Liver (tissue), 8 donors: ENCODE measurements at regions not wholly inside any gene's neighbourhood (a gene's known extent, or its start where the extent isn't known, plus 50 kb on each side); places are given as distances from the start of the nearest gene placed in this dataset.

Experiments
- DNase-seq: peaks from one replicate; pipeline ENCODE4 v3.0.0-alpha.2; 2017; ENCODE audit warnings: low spot score
- H3K27ac ChIP-seq, 2 donors: one replicate each; pipeline ENCODE4 v1.7.0; 2013; ENCODE audit warnings: inconsistent platforms in 2 of 2, low read length in 2 of 2, control low read depth in 1 of 2, low read depth in 1 of 2, mild to moderate bottlenecking in 1 of 2
- H3K27me3 ChIP-seq, 4 donors: one replicate each; pipeline versions ENCODE4 v1.6.1 to v1.7.0; 2013; ENCODE audit warnings: low read length in 3 of 4, inconsistent platforms in 1 of 4, mild to moderate bottlenecking in 1 of 4, moderate library complexity in 1 of 4; ENCODE audit not compliant: control insufficient read depth in 4 of 4, insufficient read depth in 4 of 4
- H3K36me3 ChIP-seq, 4 donors: one replicate each; pipeline versions ENCODE4 v1.6.1 to v1.7.0; 2013; ENCODE audit warnings: low read length in 3 of 4, mild to moderate bottlenecking in 3 of 4, low read depth in 1 of 4, moderate library complexity in 1 of 4; ENCODE audit not compliant: control insufficient read depth in 4 of 4, insufficient read depth in 3 of 4
- H3K4me1 ChIP-seq, 4 donors: one replicate each; pipeline versions ENCODE4 v1.6.1 to v1.7.0; 2013; ENCODE audit warnings: low read length in 3 of 4, mild to moderate bottlenecking in 3 of 4, moderate library complexity in 1 of 4; ENCODE audit not compliant: control insufficient read depth in 4 of 4, insufficient read depth in 4 of 4
- H3K4me3 ChIP-seq, 3 donors: one replicate each; pipeline versions ENCODE4 v1.6.1 to v1.7.0; 2013; ENCODE audit warnings: low read length in 3 of 3, control low read depth in 1 of 3, low read depth in 1 of 3, mild to moderate bottlenecking in 1 of 3
- H3K9ac ChIP-seq, 2 donors: one replicate each; pipeline ENCODE4 v1.7.0; 2013; ENCODE audit warnings: low read length in 2 of 2, mild to moderate bottlenecking in 2 of 2, moderate library complexity in 2 of 2, control low read depth in 1 of 2, low read depth in 1 of 2
- H3K9me3 ChIP-seq, 4 donors: one replicate each; pipeline versions ENCODE4 v1.6.1 to v1.7.0; 2013; ENCODE audit warnings: low read length in 3 of 4; ENCODE audit not compliant: control insufficient read depth in 4 of 4
- ATF3 ChIP-seq: IDR thresholded peaks from 2 replicates; pipeline ENCODE4 v1.6.1; 2016; ENCODE audit warnings: antibody characterized with exemption
- CTCF ChIP-seq: fragments of 150-350 bp; IDR thresholded peaks from 2 replicates; pipeline ENCODE4 v1.5.1; 2017; ENCODE audit warnings: improper control_type of control experiment, low read depth, low read length; ENCODE audit not compliant: missing input control
- EGR1 ChIP-seq, 2 donors: IDR thresholded peaks; 2 replicates each; pipeline ENCODE4 v1.6.1; 2016 to 2018; ENCODE audit warnings: antibody characterized with exemption in 2 of 2, low read depth in 2 of 2
- FOXA1 ChIP-seq: IDR thresholded peaks from 2 replicates; pipeline ENCODE4 v1.6.1; 2016; ENCODE audit warnings: antibody characterized with exemption
- FOXA2 ChIP-seq: IDR thresholded peaks from 2 replicates; pipeline ENCODE4 v1.6.1; 2016; ENCODE audit warnings: antibody characterized with exemption
- GABPA ChIP-seq, 2 donors: IDR thresholded peaks in 1 of 2; conservative IDR thresholded peaks in 1 of 2; 2 replicates each; pipeline ENCODE4 v1.6.1; 2016; ENCODE audit warnings: antibody characterized with exemption in 2 of 2, mild to moderate bottlenecking in 1 of 2, moderate library complexity in 1 of 2
- HNF4A ChIP-seq, 2 donors: conservative IDR thresholded peaks; 2 replicates each; pipeline ENCODE4 v1.6.1; 2016; ENCODE audit warnings: antibody characterized with exemption in 2 of 2, mild to moderate bottlenecking in 2 of 2
- HNF4G ChIP-seq: IDR thresholded peaks from 2 replicates; pipeline ENCODE4 v1.6.1; 2016; ENCODE audit warnings: antibody characterized with exemption
- JUND ChIP-seq, 2 donors: IDR thresholded peaks; 2 replicates each; pipeline ENCODE4 v1.6.1; 2016; ENCODE audit warnings: antibody characterized with exemption in 2 of 2
- MAX ChIP-seq: IDR thresholded peaks from 2 replicates; pipeline ENCODE4 v1.6.1; 2016; ENCODE audit warnings: antibody characterized with exemption
- NR2F2 ChIP-seq: IDR thresholded peaks from 2 replicates; pipeline ENCODE4 v1.6.1; 2016; ENCODE audit warnings: antibody characterized with exemption
- RAD21 ChIP-seq, 2 donors: IDR thresholded peaks; 2 replicates each; pipeline ENCODE4 v1.6.1; 2016; ENCODE audit warnings: antibody characterized with exemption in 2 of 2, mild to moderate bottlenecking in 2 of 2
- RXRA ChIP-seq, 2 donors: IDR thresholded peaks; 2 replicates each; pipeline ENCODE4 v1.6.1; 2017 to 2018; ENCODE audit warnings: antibody characterized with exemption in 2 of 2, mild to moderate bottlenecking in 1 of 2
- SP1 ChIP-seq: IDR thresholded peaks from 2 replicates; pipeline ENCODE4 v1.6.1; 2018; ENCODE audit warnings: antibody characterized with exemption, mild to moderate bottlenecking
- TAF1 ChIP-seq: conservative IDR thresholded peaks from 2 replicates; pipeline ENCODE4 v1.6.1; 2016; ENCODE audit warnings: antibody characterized with exemption, mild to moderate bottlenecking
- YY1 ChIP-seq: IDR thresholded peaks from 2 replicates; pipeline ENCODE4 v1.6.1; 2016; ENCODE audit warnings: antibody characterized with exemption, mild to moderate bottlenecking
- WGBS: extraction: QIAGEN DNeasy Blood & Tissue Kit; methylation state at CpG from one replicate; pipeline ENCODE4 v1.1.7; 2013; 5-methylcytosine and 5-hydroxymethylcytosine counted together
- TF ChIP-seq, protein P1 (sequence below): IDR thresholded peaks from 2 replicates; pipeline ENCODE4 v1.6.1; 2016; ENCODE audit warnings: antibody characterized with exemption, mild to moderate bottlenecking
- donor health status: healthy.
- donor health status: healthy.
- donor health status: healthy.
- donor health status: healthy.
- donor health status: healthy.

DNA sequence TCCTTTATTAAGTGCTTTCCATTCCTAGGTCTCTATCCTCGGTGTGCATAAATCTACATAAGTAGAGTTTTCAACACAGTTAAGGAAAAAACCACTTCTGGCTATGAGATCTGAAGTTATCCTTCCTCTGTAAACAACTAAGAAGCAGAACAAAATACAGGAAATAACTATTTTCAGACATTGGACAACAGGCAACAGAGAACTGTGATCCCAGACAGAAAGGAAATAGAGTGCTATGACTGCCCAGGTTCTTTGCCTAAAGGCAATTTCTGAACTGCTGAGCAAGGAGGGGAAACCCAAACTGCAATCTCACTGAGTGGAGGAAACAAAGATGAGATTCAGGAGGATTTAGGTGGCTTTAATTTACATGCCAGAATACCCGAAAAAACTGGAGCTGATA, 285.4 kb downstream of the SNX13 start (continued):
- no peak for TF ChIP-seq MAX
- no peak for TF ChIP-seq CTCF
- TF ChIP-seq FOXA1, result no peak
- no peak for TF ChIP-seq FOXA2
- TF ChIP-seq EGR1 (IDR thresholded peaks at IDR 0.05; ENCODE audit: low read depth in 2 of 2), result no peak
- no peak for TF ChIP-seq GABPA (IDR thresholded peaks at IDR 0.05 in 1 of 2, conservative IDR thresholded peaks at IDR 0.05 in 1 of 2)
- TF ChIP-seq RXRA (IDR thresholded peaks at IDR 0.05), result no peak
- no peak for TF ChIP-seq YY1
- TF ChIP-seq RAD21 (IDR thresholded peaks at IDR 0.05), result no peak
- TF ChIP-seq HNF4A (conservative IDR thresholded peaks at IDR 0.05), result no peak

DNA sequence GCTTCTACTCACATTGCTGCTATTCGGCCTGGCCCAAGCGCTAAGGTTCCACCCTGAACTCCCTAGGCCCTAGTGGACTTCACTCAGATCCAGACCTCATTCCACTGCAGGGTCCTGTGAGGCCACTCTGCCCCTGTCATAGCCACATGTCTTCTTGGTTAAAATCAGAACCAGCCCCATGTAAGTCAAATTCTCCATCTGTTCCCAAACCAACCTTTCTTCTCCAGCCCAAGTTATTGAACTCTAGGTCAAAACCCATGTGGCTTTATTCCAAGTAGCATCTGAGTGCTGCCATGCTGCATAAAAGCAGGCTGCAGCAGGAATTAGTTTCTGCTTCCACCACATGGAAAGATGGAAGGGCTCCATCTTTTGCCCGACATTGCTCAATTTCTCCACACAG, 281.2 kb downstream of the SNX13 start:
- Histone ChIP-seq H3K4me1 (no peaks in the 10 kb centered on the region), H3K27me3 (no peaks in the 10 kb centered on the region), H3K27ac (no peak overlapping the region), H3K9ac (no peak overlapping the region), H3K4me3 (no peak overlapping the region), H3K36me3 (no peaks in the 10 kb centered on the region), H3K9me3 (no peaks in the 10 kb centered on the region)
- WGBS, result 98% methylated on average over 3 of the region's 3 CpGs
- no peak for TF ChIP-seq RXRA (IDR thresholded peaks at IDR 0.05)
- TF ChIP-seq EGR1 (IDR thresholded peaks at IDR 0.05; ENCODE audit: low read depth in 2 of 2), result no peak
- no peak for TF ChIP-seq NR2F2
- no peak for TF ChIP-seq MAX
- DNase-seq, result no peak

DNA sequence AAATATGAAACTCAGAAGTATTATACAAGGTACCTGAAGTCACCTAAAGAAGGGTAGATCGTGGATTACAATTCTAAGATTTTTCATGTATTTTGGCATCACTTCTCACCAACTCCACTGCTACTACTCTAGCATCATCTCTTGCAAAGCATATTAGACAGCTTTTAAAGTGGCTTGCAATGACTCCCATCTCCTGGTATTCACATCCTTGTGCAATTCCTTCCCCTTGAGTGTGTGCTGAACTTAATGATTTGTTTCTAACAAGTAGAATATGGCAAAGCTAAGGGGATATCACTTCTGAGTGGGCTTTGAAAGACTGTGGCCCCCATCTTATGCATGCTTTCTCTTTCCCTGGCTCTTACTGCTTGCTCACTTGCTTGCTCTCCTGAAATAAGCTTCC, 280.2 kb downstream of the SNX13 start:
- Histone ChIP-seq H3K4me1 (no peaks in the 10 kb centered on the region), H3K27me3 (no peaks in the 10 kb centered on the region), H3K4me3 (no peak overlapping the region), H3K27ac (no peak overlapping the region), H3K9me3 (no peaks in the 10 kb centered on the region), H3K9ac (no peak overlapping the region), H3K36me3 (no peaks in the 10 kb centered on the region)
- WGBS, result 87% methylated on average over 1 of the region's 1 CpG
- no peak for DNase-seq
- TF ChIP-seq YY1 (no peak), NR2F2 (no peak), FOXA2 (no peak), SP1 (no peak)

DNA sequence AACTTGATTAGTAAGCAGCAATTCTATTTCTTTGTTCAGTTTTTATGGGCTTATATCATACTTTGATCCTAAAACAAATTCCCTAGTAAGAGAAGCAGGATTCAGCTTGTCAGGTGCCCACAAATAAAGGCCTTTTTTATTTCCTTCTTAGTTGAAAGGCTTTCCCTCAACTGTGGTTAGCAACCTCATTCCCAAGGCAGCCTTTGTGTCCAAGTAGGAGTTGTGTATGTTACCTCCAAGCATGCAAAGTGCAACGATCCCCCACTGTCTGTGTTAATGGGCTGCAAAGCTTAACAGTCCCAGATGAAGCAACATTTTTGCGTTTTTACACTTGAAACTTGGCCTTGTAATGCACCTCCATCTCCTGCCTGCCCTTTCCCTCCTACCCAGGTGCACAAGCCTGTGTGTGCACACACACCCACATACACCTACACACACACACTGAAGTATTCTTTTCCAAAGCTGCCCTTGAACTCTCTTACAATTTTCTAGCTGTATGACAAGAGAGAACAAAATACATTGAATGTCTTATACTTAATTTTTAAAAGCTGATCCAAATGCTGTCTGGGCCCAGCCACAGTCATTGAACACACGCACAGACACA, 278.2 kb downstream of the SNX13 start:
- Histone ChIP-seq H3K27me3 (no peaks in the 10 kb centered on the region), H3K27ac (no peak overlapping the region), H3K4me1 (no peaks in the 10 kb centered on the region), H3K36me3 (no peaks in the 10 kb centered on the region), H3K9me3 (no peaks in the 10 kb centered on the region), H3K9ac (no peak overlapping the region), H3K4me3 (no peak overlapping the region)
- 80% methylated on average over 3 of the region's 3 CpGs for WGBS
- no peak for DNase-seq
- TF ChIP-seq, protein P1, sequence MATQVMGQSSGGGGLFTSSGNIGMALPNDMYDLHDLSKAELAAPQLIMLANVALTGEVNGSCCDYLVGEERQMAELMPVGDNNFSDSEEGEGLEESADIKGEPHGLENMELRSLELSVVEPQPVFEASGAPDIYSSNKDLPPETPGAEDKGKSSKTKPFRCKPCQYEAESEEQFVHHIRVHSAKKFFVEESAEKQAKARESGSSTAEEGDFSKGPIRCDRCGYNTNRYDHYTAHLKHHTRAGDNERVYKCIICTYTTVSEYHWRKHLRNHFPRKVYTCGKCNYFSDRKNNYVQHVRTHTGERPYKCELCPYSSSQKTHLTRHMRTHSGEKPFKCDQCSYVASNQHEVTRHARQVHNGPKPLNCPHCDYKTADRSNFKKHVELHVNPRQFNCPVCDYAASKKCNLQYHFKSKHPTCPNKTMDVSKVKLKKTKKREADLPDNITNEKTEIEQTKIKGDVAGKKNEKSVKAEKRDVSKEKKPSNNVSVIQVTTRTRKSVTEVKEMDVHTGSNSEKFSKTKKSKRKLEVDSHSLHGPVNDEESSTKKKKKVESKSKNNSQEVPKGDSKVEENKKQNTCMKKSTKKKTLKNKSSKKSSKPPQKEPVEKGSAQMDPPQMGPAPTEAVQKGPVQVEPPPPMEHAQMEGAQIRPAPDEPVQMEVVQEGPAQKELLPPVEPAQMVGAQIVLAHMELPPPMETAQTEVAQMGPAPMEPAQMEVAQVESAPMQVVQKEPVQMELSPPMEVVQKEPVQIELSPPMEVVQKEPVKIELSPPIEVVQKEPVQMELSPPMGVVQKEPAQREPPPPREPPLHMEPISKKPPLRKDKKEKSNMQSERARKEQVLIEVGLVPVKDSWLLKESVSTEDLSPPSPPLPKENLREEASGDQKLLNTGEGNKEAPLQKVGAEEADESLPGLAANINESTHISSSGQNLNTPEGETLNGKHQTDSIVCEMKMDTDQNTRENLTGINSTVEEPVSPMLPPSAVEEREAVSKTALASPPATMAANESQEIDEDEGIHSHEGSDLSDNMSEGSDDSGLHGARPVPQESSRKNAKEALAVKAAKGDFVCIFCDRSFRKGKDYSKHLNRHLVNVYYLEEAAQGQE, result no peak
- TF ChIP-seq FOXA1 (no peak), GABPA (IDR thresholded peaks at IDR 0.05 in 1 of 2, conservative IDR thresholded peaks at IDR 0.05 in 1 of 2) (no peak), MAX (no peak), YY1 (no peak), HNF4G (no peak), JUND (IDR thresholded peaks at IDR 0.05) (no peak), HNF4A (conservative IDR thresholded peaks at IDR 0.05) (no peak), RAD21 (IDR thresholded peaks at IDR 0.05) (no peak), EGR1 (IDR thresholded peaks at IDR 0.05; ENCODE audit: low read depth in 2 of 2) (no peak), TAF1 (no peak), ATF3 (no peak), FOXA2 (no peak)
